RWPE2 (cell line): ENCODE measurements at regions not wholly inside any gene's neighbourhood (a gene's known extent, or its start where the extent isn't known, plus 50 kb on each side); places are given as distances from the start of the nearest gene placed in this dataset.

Experiments
- ATAC-seq: fragments of 200-7000 bp; cut with Tn5 transposase; 3 replicates; pipeline ENCODE4 v1.9.1; 2021; ENCODE audit warnings: low read depth
- DNase-seq: peaks from one replicate; pipeline ENCODE4 v3.0.0-alpha.2; 2020; ENCODE audit warnings: low spot score
- H3K27ac ChIP-seq: fragments of 450-650 bp; 2 replicates; pipeline ENCODE4 v1.5.1; 2017; ENCODE audit warnings: mild to moderate bottlenecking; ENCODE audit not compliant: poor library complexity, severe bottlenecking
- H3K27me3 ChIP-seq: fragments of 250-450 bp; sonication (Bioruptor Pico); 2 replicates; pipeline ENCODE4 v1.5.1; 2021; ENCODE audit warnings: mild to moderate bottlenecking, moderate library complexity; ENCODE audit not compliant: insufficient read depth, poor library complexity, severe bottlenecking
- H3K36me3 ChIP-seq: fragments of 250-450 bp; sonication (Bioruptor Pico); 2 replicates; pipeline ENCODE4 v1.5.1; 2020; ENCODE audit warnings: low read depth, mild to moderate bottlenecking, moderate library complexity
- H3K4me1 ChIP-seq: fragments of 250-450 bp; sonication (Bioruptor Pico); 2 replicates; pipeline ENCODE4 v1.5.1; 2021; ENCODE audit warnings: mild to moderate bottlenecking, moderate library complexity; ENCODE audit not compliant: insufficient read depth, poor library complexity, severe bottlenecking
- H3K4me3 ChIP-seq: fragments of 250-450 bp; sonication (Bioruptor Pico); 2 replicates; pipeline ENCODE4 v1.5.1; 2021; ENCODE audit warnings: mild to moderate bottlenecking, moderate library complexity; ENCODE audit not compliant: severe bottlenecking
- H3K9me3 ChIP-seq: fragments of 250-450 bp; sonication (Bioruptor Pico); 2 replicates; pipeline ENCODE4 v1.5.1; 2021; ENCODE audit warnings: mild to moderate bottlenecking, moderate library complexity; ENCODE audit not compliant: severe bottlenecking
- CTCF ChIP-seq: fragments of 450-650 bp; IDR thresholded peaks from one replicate; pipeline ENCODE4 v1.5.1; 2017; ENCODE audit warnings: mild to moderate bottlenecking, moderate library complexity; ENCODE audit not compliant: poor library complexity, severe bottlenecking

- no peaks in the 10 kb centered on the region for H3K27me3 ChIP-seq
- no peak for TF ChIP-seq CTCF
- no peak for DNase-seq
- H3K4me3 ChIP-seq = no peak overlapping the region
- H3K27ac ChIP-seq = no peak overlapping the region
- H3K36me3 ChIP-seq = no peaks in the 10 kb centered on the region
- no peaks in the 10 kb centered on the region for H3K9me3 ChIP-seq
- no peak for ATAC-seq
- H3K4me1 ChIP-seq = no peaks in the 10 kb centered on the region
These were observed 177.3 kb upstream of the C11orf58 start for GRCh38 chr11:16561150-16561549.

- DNase-seq (no peak), ATAC-seq (no peak)
- H3K4me3 ChIP-seq = no peak overlapping the region
- no peaks in the 10 kb centered on the region for H3K9me3 ChIP-seq
- no peaks in the 10 kb centered on the region for H3K36me3 ChIP-seq
- no peaks in the 10 kb centered on the region for H3K4me1 ChIP-seq
- TF ChIP-seq CTCF = no peak
- no peak overlapping the region for H3K27ac ChIP-seq
- H3K27me3 ChIP-seq = no peaks in the 10 kb centered on the region
These were observed 180.0 kb upstream of the C11orf58 start for GRCh38 chr11:16558494-16558893.

GRCh38 chr11:16555956-16556355, 182.5 kb upstream of the C11orf58 start:
- Histone ChIP-seq H3K27ac (no peak overlapping the region), H3K27me3 (no peaks in the 10 kb centered on the region), H3K4me3 (no peak overlapping the region), H3K9me3 (no peaks in the 10 kb centered on the region), H3K4me1 (no peaks in the 10 kb centered on the region), H3K36me3 (no peaks in the 10 kb centered on the region)
- no peak for TF ChIP-seq CTCF
- DNase-seq (no peak), ATAC-seq (no peak)

GRCh38 chr11:16554361-16554760, 184.1 kb upstream of the C11orf58 start:
- no peak overlapping the region for H3K27ac ChIP-seq
- ATAC-seq (no peak), DNase-seq (no peak)
- no peak for TF ChIP-seq CTCF
- no peak overlapping the region for H3K4me3 ChIP-seq
- H3K27me3 ChIP-seq = no peaks in the 10 kb centered on the region
- no peaks in the 10 kb centered on the region for H3K36me3 ChIP-seq
- H3K9me3 ChIP-seq = no peaks in the 10 kb centered on the region
- no peaks in the 10 kb centered on the region for H3K4me1 ChIP-seq

GRCh38 chr11:16547879-16548278, 190.6 kb upstream of the C11orf58 start:
- no peak for ATAC-seq
- Histone ChIP-seq H3K4me1 (no peaks in the 10 kb centered on the region), H3K9me3 (no peaks in the 10 kb centered on the region), H3K36me3 (no peaks in the 10 kb centered on the region), H3K4me3 (no peak overlapping the region), H3K27ac (no peak overlapping the region), H3K27me3 (no peaks in the 10 kb centered on the region)
- TF ChIP-seq CTCF = no peak
- DNase-seq = no peak
